Activated naive CD4-positive, alpha-beta T cell treated with anti-CD3 and anti-CD28 coated beads for 36 hours (primary cell): ENCODE measurements at regions not wholly inside any gene's neighbourhood (a gene's known extent, or its start where the extent isn't known, plus 50 kb on each side); places are given as distances from the start of the nearest gene placed in this dataset.

ENCODE experiments used
- CTCF ChIA-PET: fragments of 350-600 bp; sonication (Branson Sonifier 250); formaldehyde crosslinking; loops from one replicate; lab custom pipeline; 2021; ENCODE audit warnings: antibody characterized with exemption; lab: Charles Lee
- DNase-seq: peaks from one replicate; pipeline ENCODE4 v3.0.0-alpha.2; 2020
- H3K27ac Mint-ChIP-seq: one replicate; pipeline ENCODE4 v1.8.0; 2021; ENCODE audit warnings: mild to moderate bottlenecking, mixed read lengths
- H3K27me3 Mint-ChIP-seq: one replicate; pipeline ENCODE4 v1.8.0; 2021; ENCODE audit warnings: low read depth, mixed read lengths
- H3K36me3 Mint-ChIP-seq: one replicate; pipeline ENCODE4 v1.8.0; 2021; ENCODE audit warnings: low read depth, mixed read lengths
- H3K4me1 Mint-ChIP-seq: one replicate; pipeline ENCODE4 v1.8.0; 2021; ENCODE audit warnings: low read depth, mixed read lengths
- H3K4me3 Mint-ChIP-seq: one replicate; pipeline ENCODE4 v1.8.0; 2021; ENCODE audit warnings: mild to moderate bottlenecking, moderate library complexity, mixed read lengths
- H3K9me3 Mint-ChIP-seq: one replicate; pipeline ENCODE4 v1.8.0; 2021; ENCODE audit warnings: mixed read lengths
- intact Hi-C: fragments of 100-400 bp; cut with micrococcal nuclease; formaldehyde crosslinking; loops from one replicate; pipeline ENCODE4 v1.15.1; 2023

DNA sequence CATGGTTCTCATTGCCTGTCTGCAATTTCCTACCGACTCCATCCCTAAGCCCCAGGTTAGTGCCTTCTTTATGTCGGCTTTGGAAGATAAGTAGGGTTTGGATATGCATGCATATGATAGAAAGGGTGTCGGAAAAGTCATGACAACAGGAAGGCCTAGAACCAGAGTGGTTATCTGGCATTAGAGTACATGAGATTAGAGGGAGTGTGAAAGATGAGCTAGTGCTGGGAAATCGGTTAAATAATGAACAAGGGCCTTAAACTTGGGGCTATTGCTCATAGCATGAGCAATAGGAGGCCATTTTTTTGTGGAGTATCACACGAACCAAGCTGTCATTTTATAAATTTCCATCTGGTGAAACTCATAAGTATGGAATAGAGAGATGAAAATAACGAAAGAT is 54.0 kb upstream of the LPP start:
- Mint-ChIP-seq H3K36me3 (no peaks in the 10 kb centered on the region), H3K27me3 (no peaks in the 10 kb centered on the region), H3K9me3 (no peaks in the 10 kb centered on the region), H3K27ac (no peak overlapping the region), H3K4me3 (no peak overlapping the region), H3K4me1 (no peaks in the 10 kb centered on the region)
- intact Hi-C loops = no loop called here
- DNase-seq = no peak
- CTCF ChIA-PET = no interaction called here

DNA sequence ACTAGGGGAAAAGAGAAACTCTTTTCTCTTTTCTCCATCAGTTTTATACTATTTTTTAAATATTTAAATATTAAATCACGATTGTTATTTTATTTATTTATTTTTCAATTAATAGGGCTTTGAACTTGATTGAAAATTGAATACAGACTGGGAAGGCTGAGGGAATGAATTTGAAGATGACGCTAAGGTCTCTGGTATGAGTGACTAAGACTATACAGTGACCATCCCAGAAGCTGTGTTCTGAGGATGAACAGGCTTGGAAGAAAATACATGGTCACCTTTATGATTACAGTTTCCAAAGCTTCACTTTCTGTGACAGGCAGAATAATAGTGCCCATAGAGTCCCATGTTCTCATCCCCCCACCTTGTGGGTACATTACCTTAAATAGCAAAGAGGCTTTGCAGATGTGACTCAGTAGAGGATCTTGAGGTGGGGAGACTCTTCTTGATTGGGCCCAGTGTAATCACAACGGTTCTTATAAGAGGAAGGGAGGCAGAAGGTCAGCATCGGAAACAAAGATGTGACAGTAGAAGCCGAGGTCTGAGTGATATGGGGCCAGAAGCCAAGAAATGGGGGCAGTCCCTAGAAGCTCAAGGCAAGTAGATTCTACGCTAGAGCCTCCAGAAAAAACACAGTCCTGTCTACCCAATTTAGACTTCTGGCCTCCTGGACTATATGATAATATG is 51.0 kb upstream of the LPP start:
- Mint-ChIP-seq H3K4me1 (no peaks in the 10 kb centered on the region), H3K9me3 (no peaks in the 10 kb centered on the region), H3K27me3 (no peaks in the 10 kb centered on the region), H3K36me3 (no peaks in the 10 kb centered on the region), H3K27ac (no peak overlapping the region), H3K4me3 (no peak overlapping the region)
- DNase-seq = no peak
- intact Hi-C loops = no loop called here
- CTCF ChIA-PET = interaction anchor here (0.6 to 1.8 kb wide), 2 partner anchors 9 to 365 kb away, joined by 3 to 5 read pairs; no protein-coding TSS in a partner anchor

DNA sequence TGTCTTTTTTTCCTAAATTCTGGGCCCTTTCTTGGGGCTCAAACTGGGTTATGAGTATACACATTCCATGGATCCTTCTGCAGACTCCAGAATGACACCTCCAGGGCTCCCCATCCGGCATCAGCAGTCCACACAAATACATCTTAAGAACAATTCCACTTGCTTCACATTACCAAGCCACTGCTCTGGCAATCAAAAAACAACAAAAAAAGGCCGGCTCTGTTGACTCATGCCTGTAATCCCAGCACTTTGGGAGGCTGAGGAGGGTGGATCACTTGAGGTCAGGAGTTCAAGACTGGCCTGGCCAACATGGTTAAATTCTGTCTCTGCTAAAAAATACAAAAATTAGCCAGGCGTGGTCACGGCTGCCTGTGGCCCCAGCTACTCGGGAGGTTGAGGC is 49.9 kb upstream of the LPP start:
- H3K4me3 Mint-ChIP-seq = no peak overlapping the region
- H3K36me3 Mint-ChIP-seq = no peaks in the 10 kb centered on the region
- H3K4me1 Mint-ChIP-seq = peaks cover 3% of the 10 kb centered on the region
- DNase-seq = no peak
- H3K27ac Mint-ChIP-seq = no peak overlapping the region
- no peaks in the 10 kb centered on the region for H3K9me3 Mint-ChIP-seq
- CTCF ChIA-PET = interaction anchor here (0.6 to 1.8 kb wide), 2 partner anchors 8 to 366 kb away, joined by 3 to 5 read pairs; no protein-coding TSS in a partner anchor
- H3K27me3 Mint-ChIP-seq = no peaks in the 10 kb centered on the region
- intact Hi-C loops = no loop called here
